Body of pancreas (tissue), 4 donors: ENCODE measurements at regions not wholly inside any gene's neighbourhood (a gene's known extent, or its start where the extent isn't known, plus 50 kb on each side); places are given as distances from the start of the nearest gene placed in this dataset.

ENCODE experiments used
- ATAC-seq: fragments of 150-250 bp; one replicate; pipeline ENCODE4 v1.9.1; 2016
- DNase-seq, 4 donors: peaks; one replicate each; pipeline ENCODE4 v3.0.0-alpha.2; 2019
- H3K27ac ChIP-seq, 4 donors: fragments of 200-600 bp; sonication (generic); 1 replicate in 3 of 4; 2 replicates in 1 of 4; pipeline versions ENCODE4 v1.5.1 to v1.6.1; 2016 to 2019; ENCODE audit warnings: mild to moderate bottlenecking in 1 of 4, mixed read lengths in 1 of 4, moderate library complexity in 1 of 4
- H3K27me3 ChIP-seq, 2 donors: fragments of 200-600 bp; sonication (generic); one replicate each; pipeline ENCODE4 v1.6.0; 2016; ENCODE audit warnings: mild to moderate bottlenecking in 1 of 2
- H3K36me3 ChIP-seq, 2 donors: fragments of 200-600 bp; sonication (generic); replicated peaks in 1 of 2; 2 replicates each; pipeline ENCODE4 v1.5.1; 2016; ENCODE audit warnings: low read depth in 2 of 2; ENCODE audit not compliant: insufficient read depth in 1 of 2
- H3K4me1 ChIP-seq: fragments of 200-600 bp; sonication (generic); one replicate; pipeline ENCODE4 v1.6.0; 2016
- H3K4me3 ChIP-seq, 2 donors: fragments of 200-600 bp; sonication (generic); 1 replicate in 1 of 2; 2 replicates in 1 of 2; pipeline ENCODE4 v1.5.1; 2016 to 2019
- H3K9me3 ChIP-seq, 3 donors: fragments of 200-600 bp; sonication (generic); 1 replicate in 2 of 3; 2 replicates in 1 of 3; pipeline ENCODE4 v1.5.1; 2016
- POLR2A ChIP-seq, 3 donors: fragments of 450-650 bp; IDR thresholded peaks; one replicate each; pipeline ENCODE4 v1.6.1; 2016; ENCODE audit warnings: antibody characterized with exemption in 3 of 3, mild to moderate bottlenecking in 2 of 3
- WGBS, 2 donors: methylation state at CpG; one replicate each; pipeline ENCODE4 v1.1.5; 2017; 5-methylcytosine and 5-hydroxymethylcytosine counted together
- intact Hi-C: fragments of 100-400 bp; cut with DNase I; formaldehyde crosslinking; loops from one replicate; pipeline ENCODE4 v1.15.1; 2023
- TF ChIP-seq, protein P1 (sequence below), 7 experiments: fragments of 450-650 bp in 4 of 7; fragments of 200-600 bp in 3 of 7; sonication (generic) in 3 of 7; IDR thresholded peaks; one replicate each; pipeline ENCODE4 v1.5.1; 2016 to 2019; ENCODE audit warnings: antibody characterized with exemption in 7 of 7

DNA sequence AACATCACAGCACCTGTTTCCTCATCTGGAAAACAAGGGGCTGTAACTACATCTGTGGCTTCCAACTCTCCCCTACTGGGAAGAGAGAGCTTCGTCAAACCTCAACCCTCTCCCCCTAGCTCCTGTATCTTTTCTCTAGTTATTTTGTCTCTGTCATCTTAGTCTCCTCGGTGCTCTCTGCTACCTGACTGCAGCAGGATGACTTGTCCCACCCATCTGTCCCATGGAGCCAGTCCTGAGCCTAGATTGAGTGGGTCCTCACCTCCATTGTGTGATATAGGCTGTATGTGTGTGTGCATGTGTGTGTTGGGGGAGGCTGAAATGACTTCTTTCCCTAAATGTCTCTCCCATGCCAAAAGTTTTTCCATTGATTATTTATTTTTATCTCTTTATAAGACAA lies 177.3 kb downstream of the EMP1 start:
- H3K27ac ChIP-seq: no peak overlapping the region
- WGBS, 2 donors: 75 to 90% methylated on average over 2 of the region's 2 CpGs
- no peaks in the 10 kb centered on the region for H3K36me3 ChIP-seq
- intact Hi-C loops: no loop called here
- TF ChIP-seq, protein P1, sequence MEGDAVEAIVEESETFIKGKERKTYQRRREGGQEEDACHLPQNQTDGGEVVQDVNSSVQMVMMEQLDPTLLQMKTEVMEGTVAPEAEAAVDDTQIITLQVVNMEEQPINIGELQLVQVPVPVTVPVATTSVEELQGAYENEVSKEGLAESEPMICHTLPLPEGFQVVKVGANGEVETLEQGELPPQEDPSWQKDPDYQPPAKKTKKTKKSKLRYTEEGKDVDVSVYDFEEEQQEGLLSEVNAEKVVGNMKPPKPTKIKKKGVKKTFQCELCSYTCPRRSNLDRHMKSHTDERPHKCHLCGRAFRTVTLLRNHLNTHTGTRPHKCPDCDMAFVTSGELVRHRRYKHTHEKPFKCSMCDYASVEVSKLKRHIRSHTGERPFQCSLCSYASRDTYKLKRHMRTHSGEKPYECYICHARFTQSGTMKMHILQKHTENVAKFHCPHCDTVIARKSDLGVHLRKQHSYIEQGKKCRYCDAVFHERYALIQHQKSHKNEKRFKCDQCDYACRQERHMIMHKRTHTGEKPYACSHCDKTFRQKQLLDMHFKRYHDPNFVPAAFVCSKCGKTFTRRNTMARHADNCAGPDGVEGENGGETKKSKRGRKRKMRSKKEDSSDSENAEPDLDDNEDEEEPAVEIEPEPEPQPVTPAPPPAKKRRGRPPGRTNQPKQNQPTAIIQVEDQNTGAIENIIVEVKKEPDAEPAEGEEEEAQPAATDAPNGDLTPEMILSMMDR (IDR thresholded peaks at IDR 0.05): no peak
- TF ChIP-seq POLR2A (IDR thresholded peaks at IDR 0.05): no peak
- no peak overlapping the region for H3K4me3 ChIP-seq
- ATAC-seq (no peak), DNase-seq (no peak)
- H3K27me3 ChIP-seq: no peaks in the 10 kb centered on the region
- peaks cover 18% of the 10 kb centered on the region for H3K4me1 ChIP-seq
- H3K9me3 ChIP-seq: no peaks in the 10 kb centered on the region

DNA sequence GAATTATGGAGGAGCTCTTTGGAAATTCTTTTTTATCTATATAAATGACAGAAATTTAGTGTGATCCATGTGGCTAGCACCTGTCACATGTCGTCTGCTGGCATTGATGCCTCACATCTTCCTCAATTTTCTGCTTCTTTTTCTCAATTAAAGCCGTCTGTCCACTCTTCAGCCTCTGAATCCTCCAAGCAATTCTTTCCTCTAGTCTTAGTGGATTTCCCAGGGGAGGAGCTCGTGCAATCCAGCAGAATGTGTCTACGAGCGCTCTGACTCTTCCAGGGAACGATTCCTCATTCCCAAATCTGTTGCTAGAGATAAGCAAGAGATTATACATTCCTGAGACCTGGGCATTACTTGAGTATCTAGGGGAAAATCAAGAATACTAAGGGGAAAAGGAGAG lies 176.6 kb downstream of the EMP1 start:
- 70 to 85% methylated on average over 6 of the region's 6 CpGs for WGBS, 2 donors
- intact Hi-C loops: no loop called here
- ATAC-seq (no peak), DNase-seq (no peak)
- no peaks in the 10 kb centered on the region for H3K27me3 ChIP-seq
- peaks cover 22% of the 10 kb centered on the region for H3K4me1 ChIP-seq
- H3K9me3 ChIP-seq: no peaks in the 10 kb centered on the region
- no peak overlapping the region for H3K27ac ChIP-seq
- no peak overlapping the region for H3K4me3 ChIP-seq
- H3K36me3 ChIP-seq: no peaks in the 10 kb centered on the region
- TF ChIP-seq POLR2A (IDR thresholded peaks at IDR 0.05): no peak
- TF ChIP-seq, protein P1 (IDR thresholded peaks at IDR 0.05): no peak

DNA sequence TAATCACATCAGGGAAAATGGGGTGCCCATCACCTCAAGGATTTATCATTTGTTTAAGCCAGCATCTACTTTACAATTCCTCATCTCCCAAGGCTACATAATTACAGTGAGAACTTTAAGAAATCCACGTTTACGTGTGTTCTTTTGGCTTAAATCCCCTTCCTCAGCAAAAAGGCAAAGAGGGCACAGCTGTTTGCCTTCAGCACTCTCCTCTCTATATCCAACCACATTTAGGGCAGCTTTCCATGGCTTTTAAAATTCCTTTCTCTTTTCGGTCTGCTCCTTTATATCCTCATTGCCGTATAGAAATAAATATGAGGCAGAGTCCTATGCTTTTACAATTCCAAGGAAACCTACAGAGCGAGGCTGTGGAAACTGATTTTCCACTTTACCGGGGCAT lies 175.9 kb downstream of the EMP1 start:
- Histone ChIP-seq H3K4me3 (no peak overlapping the region), H3K27me3 (no peaks in the 10 kb centered on the region), H3K4me1 (peaks cover 22% of the 10 kb centered on the region), H3K9me3 (no peaks in the 10 kb centered on the region), H3K27ac (no peak overlapping the region), H3K36me3 (no peaks in the 10 kb centered on the region)
- ATAC-seq (no peak), DNase-seq (no peak)
- 79 to 83% methylated on average over 6 of the region's 6 CpGs for WGBS, 2 donors
- intact Hi-C loops: no loop called here
- no peak for TF ChIP-seq POLR2A (IDR thresholded peaks at IDR 0.05)
- TF ChIP-seq, protein P1 (IDR thresholded peaks at IDR 0.05): no peak

DNA sequence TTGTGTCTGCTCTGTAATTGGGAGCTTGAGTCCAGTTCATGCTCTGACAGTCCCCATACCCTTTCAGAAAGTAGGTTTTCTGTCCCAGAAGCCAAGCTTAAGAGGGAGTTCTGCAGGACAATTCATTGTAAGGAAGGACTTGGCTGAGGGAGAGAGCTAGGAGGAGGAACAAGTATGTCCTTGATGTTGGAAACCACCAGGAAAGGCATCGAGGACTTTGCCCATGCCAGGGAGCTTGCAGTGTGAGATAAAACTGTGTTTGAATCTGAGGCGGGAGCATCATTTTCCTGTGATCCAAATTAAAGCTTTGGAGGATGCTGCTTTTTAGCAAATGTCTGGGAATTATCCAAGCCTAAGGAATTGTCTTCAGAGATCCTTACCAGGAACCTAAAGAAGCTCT lies 175.3 kb downstream of the EMP1 start:
- no peaks in the 10 kb centered on the region for H3K27me3 ChIP-seq
- TF ChIP-seq, protein P1 (IDR thresholded peaks at IDR 0.05): no peak
- no peak for TF ChIP-seq POLR2A (IDR thresholded peaks at IDR 0.05)
- H3K9me3 ChIP-seq: no peaks in the 10 kb centered on the region
- peaks cover 22% of the 10 kb centered on the region for H3K4me1 ChIP-seq
- no peaks in the 10 kb centered on the region for H3K36me3 ChIP-seq
- DNase-seq: no peak
- no peak overlapping the region for H3K27ac ChIP-seq
- intact Hi-C loops: no loop called here
- 49 to 65% methylated on average over 2 of the region's 2 CpGs for WGBS, 2 donors
- ATAC-seq: no peak
- H3K4me3 ChIP-seq: no peak overlapping the region

DNA sequence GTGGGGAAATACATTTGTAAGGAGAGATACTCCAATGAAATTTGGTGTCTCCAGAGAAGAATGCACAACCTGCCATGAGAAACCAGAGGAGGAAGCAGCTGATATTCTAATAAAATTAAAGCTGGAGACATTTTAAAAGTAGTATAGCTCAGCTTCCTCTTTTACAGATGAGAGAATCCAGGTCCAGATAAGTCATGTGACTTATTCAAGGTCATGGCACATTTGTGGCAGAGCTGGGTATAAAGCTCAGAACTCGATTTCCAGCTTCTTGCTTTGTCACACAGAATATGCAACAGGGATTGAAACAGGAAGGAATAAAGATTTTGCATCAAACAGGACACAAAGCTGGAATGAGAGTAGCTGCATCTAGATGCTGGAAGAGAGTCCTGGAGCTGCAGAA lies 174.8 kb downstream of the EMP1 start:
- H3K9me3 ChIP-seq: no peaks in the 10 kb centered on the region
- H3K27me3 ChIP-seq: no peaks in the 10 kb centered on the region
- ATAC-seq (no peak), DNase-seq (no peak)
- no peak for TF ChIP-seq POLR2A (IDR thresholded peaks at IDR 0.05)
- TF ChIP-seq, protein P1 (IDR thresholded peaks at IDR 0.05): no peak
- 0 to 17% methylated on average over 1 of the region's 1 CpG for WGBS, 2 donors
- intact Hi-C loops: no loop called here
- H3K4me3 ChIP-seq: no peak overlapping the region
- H3K4me1 ChIP-seq: peaks cover 22% of the 10 kb centered on the region
- H3K36me3 ChIP-seq: no peaks in the 10 kb centered on the region
- no peak overlapping the region for H3K27ac ChIP-seq
